Hepatocyte (in vitro differentiated cells): ENCODE measurements at regions not wholly inside any gene's neighbourhood (a gene's known extent, or its start where the extent isn't known, plus 50 kb on each side); places are given as distances from the start of the nearest gene placed in this dataset.

ENCODE experiments used
- DNase-seq: peaks from one replicate; pipeline ENCODE4 v3.0.0-alpha.2; 2016; ENCODE audit warnings: low spot score
- H2AFZ ChIP-seq: fragments of 200-600 bp; sonication (generic); 2 replicates; pipeline ENCODE4 v1.6.0; 2016; ENCODE audit warnings: antibody characterized with exemption, mild to moderate bottlenecking
- H3K27ac ChIP-seq: fragments of 200-600 bp; sonication (generic); 2 replicates; pipeline ENCODE4 v1.5.1; 2016; ENCODE audit warnings: mild to moderate bottlenecking
- H3K27me3 ChIP-seq: fragments of 200-600 bp; sonication (generic); 2 replicates; pipeline ENCODE4 v1.6.1; 2016
- H3K36me3 ChIP-seq: fragments of 200-600 bp; sonication (generic); replicated peaks from 2 replicates; pipeline ENCODE4 v1.5.1; 2016; ENCODE audit warnings: low read depth; ENCODE audit not compliant: insufficient read depth
- H3K4me1 ChIP-seq: fragments of 200-600 bp; sonication (generic); 2 replicates; pipeline ENCODE4 v1.5.1; 2016; ENCODE audit warnings: mild to moderate bottlenecking, moderate library complexity; ENCODE audit not compliant: insufficient read depth
- H3K4me2 ChIP-seq: fragments of 200-600 bp; sonication (generic); 2 replicates; pipeline ENCODE4 v1.6.0; 2016
- H3K4me3 ChIP-seq: fragments of 200-600 bp; sonication (generic); 2 replicates; pipeline ENCODE4 v1.5.1; 2016; ENCODE audit warnings: mild to moderate bottlenecking
- H3K79me2 ChIP-seq: fragments of 200-600 bp; sonication (generic); 2 replicates; pipeline ENCODE4 v1.6.0; 2017; ENCODE audit warnings: mild to moderate bottlenecking
- H3K9me2 ChIP-seq: fragments of 200-600 bp; sonication (generic); replicated peaks from 2 replicates; pipeline ENCODE4 v1.6.0; 2017; ENCODE audit warnings: mild to moderate bottlenecking; ENCODE audit not compliant: insufficient read depth
- H3K9me3 ChIP-seq: fragments of 200-600 bp; sonication (generic); 2 replicates; pipeline ENCODE4 v1.5.1; 2016; ENCODE audit warnings: low read depth, mild to moderate bottlenecking
- H4K20me1 ChIP-seq: fragments of 200-600 bp; sonication (generic); 2 replicates; pipeline ENCODE4 v1.6.0; 2016; ENCODE audit warnings: mild to moderate bottlenecking; ENCODE audit not compliant: insufficient read depth, poor library complexity, severe bottlenecking
- EZH2 ChIP-seq: fragments of 200-600 bp; sonication (generic); IDR thresholded peaks from 2 replicates; pipeline ENCODE4 v1.6.1; 2016; ENCODE audit warnings: antibody characterized with exemption, mild to moderate bottlenecking, borderline replicate concordance
- EZH2phosphoT487 ChIP-seq: fragments of 200-600 bp; sonication (generic); IDR thresholded peaks from one replicate; pipeline ENCODE4 v1.6.1; 2018; ENCODE audit warnings: antibody characterized with exemption, mild to moderate bottlenecking, low read depth, moderate library complexity; ENCODE audit not compliant: unreplicated experiment, severe bottlenecking
- WGBS: methylation state at CpG from one replicate; pipeline ENCODE4 v1.1.6; 2016; ENCODE audit warnings: low lambda C conversion rate; ENCODE audit errors: missing lambda C conversion rate; 5-methylcytosine and 5-hydroxymethylcytosine counted together
- TF ChIP-seq, protein P1 (sequence below): fragments of 200-600 bp; sonication (generic); IDR thresholded peaks from 2 replicates; pipeline ENCODE4 v1.5.1; 2016; ENCODE audit warnings: antibody characterized with exemption, mild to moderate bottlenecking; ENCODE audit not compliant: poor library complexity

DNA sequence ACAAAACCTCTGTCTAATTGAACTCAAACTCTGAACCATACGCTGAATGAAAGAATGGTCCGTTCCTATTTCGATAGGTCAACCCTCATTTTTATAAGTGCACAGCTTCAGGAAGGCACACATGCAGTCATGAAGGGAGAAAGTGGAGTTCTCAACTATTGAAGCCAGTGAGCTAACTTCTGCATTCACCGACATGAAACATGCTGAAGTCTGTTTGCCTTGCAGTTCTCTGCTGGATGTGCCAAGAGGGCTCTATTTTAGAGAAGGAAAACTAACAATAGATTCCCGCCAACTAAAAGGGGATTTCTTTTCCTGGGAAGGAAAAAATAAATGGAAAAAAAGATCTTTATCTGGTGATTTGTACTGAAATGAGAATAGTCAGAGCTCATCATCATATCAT lies 191.0 kb upstream of the PLEKHG7 start:
- no peak overlapping the region for H3K4me2 ChIP-seq
- no peaks in the 10 kb centered on the region for H3K27me3 ChIP-seq
- no peak overlapping the region for H3K27ac ChIP-seq
- no peaks in the 10 kb centered on the region for H4K20me1 ChIP-seq
- no peak overlapping the region for H3K4me3 ChIP-seq
- no peak overlapping the region for H2AFZ ChIP-seq
- 92% methylated on average over 5 of the region's 5 CpGs for WGBS
- TF ChIP-seq, protein P1, sequence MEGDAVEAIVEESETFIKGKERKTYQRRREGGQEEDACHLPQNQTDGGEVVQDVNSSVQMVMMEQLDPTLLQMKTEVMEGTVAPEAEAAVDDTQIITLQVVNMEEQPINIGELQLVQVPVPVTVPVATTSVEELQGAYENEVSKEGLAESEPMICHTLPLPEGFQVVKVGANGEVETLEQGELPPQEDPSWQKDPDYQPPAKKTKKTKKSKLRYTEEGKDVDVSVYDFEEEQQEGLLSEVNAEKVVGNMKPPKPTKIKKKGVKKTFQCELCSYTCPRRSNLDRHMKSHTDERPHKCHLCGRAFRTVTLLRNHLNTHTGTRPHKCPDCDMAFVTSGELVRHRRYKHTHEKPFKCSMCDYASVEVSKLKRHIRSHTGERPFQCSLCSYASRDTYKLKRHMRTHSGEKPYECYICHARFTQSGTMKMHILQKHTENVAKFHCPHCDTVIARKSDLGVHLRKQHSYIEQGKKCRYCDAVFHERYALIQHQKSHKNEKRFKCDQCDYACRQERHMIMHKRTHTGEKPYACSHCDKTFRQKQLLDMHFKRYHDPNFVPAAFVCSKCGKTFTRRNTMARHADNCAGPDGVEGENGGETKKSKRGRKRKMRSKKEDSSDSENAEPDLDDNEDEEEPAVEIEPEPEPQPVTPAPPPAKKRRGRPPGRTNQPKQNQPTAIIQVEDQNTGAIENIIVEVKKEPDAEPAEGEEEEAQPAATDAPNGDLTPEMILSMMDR, result no peak
- no peak for TF ChIP-seq EZH2
- no peak for DNase-seq
- H3K9me2 ChIP-seq, result no peaks in the 10 kb centered on the region
- H3K4me1 ChIP-seq, result peaks cover 7% of the 10 kb centered on the region
- no peaks in the 10 kb centered on the region for H3K9me3 ChIP-seq
- no peaks in the 10 kb centered on the region for H3K79me2 ChIP-seq
- H3K36me3 ChIP-seq, result no peaks in the 10 kb centered on the region

DNA sequence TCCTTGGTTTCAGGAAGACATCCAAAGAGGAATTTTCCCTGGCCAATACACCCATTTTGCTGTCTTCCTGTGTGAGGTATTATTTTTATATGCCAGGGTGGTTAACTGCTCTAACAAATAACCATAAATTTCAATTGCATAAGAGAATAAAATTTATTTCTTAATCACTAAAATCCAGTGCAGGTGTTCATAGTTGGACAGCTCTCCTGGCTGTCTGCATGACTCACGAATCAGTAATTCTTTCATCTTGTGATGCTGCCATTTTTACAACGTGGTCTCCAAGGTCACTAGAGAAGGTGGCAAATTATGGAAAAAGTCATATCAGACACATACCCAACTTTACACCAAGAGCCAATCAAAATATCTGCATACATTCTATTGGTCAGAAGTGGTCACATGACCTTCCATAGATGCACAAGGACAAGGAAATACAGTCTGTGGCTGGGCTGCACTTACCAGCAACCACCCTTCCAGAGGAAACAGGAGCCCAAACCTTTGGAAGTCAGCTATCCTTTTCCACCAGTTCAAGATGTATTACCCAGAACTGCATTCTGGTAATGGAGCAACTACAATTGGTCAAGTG lies 193.5 kb upstream of the PLEKHG7 start:
- no peak for DNase-seq
- Histone ChIP-seq H3K79me2 (no peaks in the 10 kb centered on the region), H3K36me3 (no peaks in the 10 kb centered on the region), H3K9me3 (no peaks in the 10 kb centered on the region), H3K9me2 (no peaks in the 10 kb centered on the region), H4K20me1 (no peaks in the 10 kb centered on the region), H3K27ac (no peak overlapping the region), H3K4me3 (no peak overlapping the region), H3K4me1 (peaks cover 22% of the 10 kb centered on the region), H3K4me2 (no peak overlapping the region), H2AFZ (no peak overlapping the region), H3K27me3 (no peaks in the 10 kb centered on the region)
- TF ChIP-seq EZH2phosphoT487, result no peak
- TF ChIP-seq, protein P1, result no peak
- no peak for TF ChIP-seq EZH2
- 87% methylated on average over 2 of the region's 2 CpGs for WGBS

DNA sequence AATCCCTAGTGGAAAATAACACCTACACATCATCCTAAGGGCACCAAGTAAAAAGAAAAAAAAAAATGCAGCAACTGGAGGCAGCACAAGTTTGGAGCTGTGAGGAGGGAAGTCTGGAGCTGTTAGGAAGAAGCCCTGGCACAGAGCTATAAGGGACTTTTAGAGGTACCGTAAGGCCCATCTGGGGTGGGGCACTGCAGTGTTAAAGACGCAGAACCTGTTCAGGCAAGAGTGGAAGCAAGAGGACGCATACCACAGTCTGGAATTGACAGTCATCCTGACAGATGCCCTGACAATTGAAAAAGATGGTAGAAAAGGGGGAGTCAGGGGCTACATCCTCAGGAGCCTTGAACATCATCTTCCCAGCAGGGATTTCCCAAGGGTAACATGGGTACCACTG lies 195.9 kb upstream of the PLEKHG7 start:
- Histone ChIP-seq H3K36me3 (no peaks in the 10 kb centered on the region), H4K20me1 (no peaks in the 10 kb centered on the region), H2AFZ (no peak overlapping the region), H3K9me2 (no peaks in the 10 kb centered on the region), H3K4me2 (peak overlapping the region; percentile 67), H3K9me3 (no peaks in the 10 kb centered on the region), H3K27me3 (no peaks in the 10 kb centered on the region), H3K4me1 (peaks cover 46% of the 10 kb centered on the region), H3K27ac (peak overlapping the region; percentile 89), H3K79me2 (no peaks in the 10 kb centered on the region), H3K4me3 (no peak overlapping the region)
- DNase-seq, result no peak
- no peak for TF ChIP-seq EZH2phosphoT487
- TF ChIP-seq, protein P1, result no peak
- no peak for TF ChIP-seq EZH2
- 61% methylated on average over 3 of the region's 3 CpGs for WGBS

DNA sequence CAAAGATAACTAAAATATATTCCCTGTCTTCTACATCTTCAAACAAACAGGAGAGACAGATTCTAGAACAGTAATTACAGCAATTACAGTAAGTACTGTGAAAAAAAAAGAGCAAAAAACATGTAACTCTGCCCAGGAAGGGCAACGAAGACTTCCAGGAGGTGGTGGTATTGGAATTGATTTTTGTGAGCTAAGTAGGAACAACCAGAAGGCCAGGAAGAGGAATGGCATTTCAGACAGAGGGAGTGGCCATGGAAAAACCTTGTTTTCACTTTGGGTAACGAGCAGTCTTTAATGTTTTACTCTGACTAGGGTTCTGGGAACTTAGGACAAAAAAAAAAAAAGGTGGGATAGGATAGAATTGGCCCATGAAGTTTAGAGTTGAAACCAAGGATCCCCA lies 196.3 kb upstream of the PLEKHG7 start:
- Histone ChIP-seq H3K27me3 (no peaks in the 10 kb centered on the region), H3K36me3 (no peaks in the 10 kb centered on the region), H3K9me3 (no peaks in the 10 kb centered on the region), H3K79me2 (no peaks in the 10 kb centered on the region), H3K4me2 (peak overlapping the region; percentile 67), H3K9me2 (no peaks in the 10 kb centered on the region), H3K27ac (peak overlapping the region; percentile 89), H2AFZ (no peak overlapping the region), H3K4me1 (peaks cover 47% of the 10 kb centered on the region), H4K20me1 (no peaks in the 10 kb centered on the region), H3K4me3 (no peak overlapping the region)
- TF ChIP-seq EZH2 (no peak), EZH2phosphoT487 (no peak)
- TF ChIP-seq, protein P1, result no peak
- WGBS, result 65% methylated on average over 2 of the region's 2 CpGs
- DNase-seq, result no peak
